Endothelial cell of umbilical vein (primary cell): ENCODE measurements at regions not wholly inside any gene's neighbourhood (a gene's known extent, or its start where the extent isn't known, plus 50 kb on each side); places are given as distances from the start of the nearest gene placed in this dataset.

Experiments used
- BruUV-seq: library from RNA; stranded (reverse); fragments of 400-500 nt; replicated peaks from 2 replicates; lab custom pipeline; 2021; lab: Mats Ljungman, UMichigan
- CTCF ChIA-PET: fragments of 300-600, 350-600 bp; sonication (Branson Sonifier 250); formaldehyde crosslinking; loops from one replicate; lab custom pipeline; 2021; ENCODE audit warnings: antibody characterized with exemption, inconsistent platforms; lab: Charles Lee
- POLR2A ChIA-PET: fragments of 300-600, 350-600 bp; sonication (Branson Sonifier 250); formaldehyde crosslinking; loops from one replicate; lab custom pipeline; 2021; ENCODE audit warnings: antibody characterized with exemption, inconsistent platforms; lab: Charles Lee
- DNase-seq: peaks from one replicate; pipeline ENCODE4 v3.0.0-alpha.2; 2011; ENCODE audit warnings: low read depth, low spot score
- FAIRE-seq: peaks from 2 replicates; lab custom pipeline; 2011; peaks lifted over from hg19 to GRCh38; lab: Jason Lieb, UNC
- H2AFZ ChIP-seq: 2 replicates; pipeline ENCODE4 v1.6.0; 2012; ENCODE audit warnings: low read depth, low read length, control low read depth, inconsistent platforms
- H3K27ac ChIP-seq: 2 replicates; pipeline ENCODE4 v1.5.1; 2011; ENCODE audit warnings: low read depth, mild to moderate bottlenecking, control low read depth, low read length, moderate library complexity; ENCODE audit not compliant: insufficient read depth
- H3K27me3 ChIP-seq, 2 experiments: 2 replicates each; pipeline versions ENCODE4 v1.6.0 to v1.6.1; 2011; ENCODE audit warnings: low read length in 2 of 2, mixed read lengths in 1 of 2; ENCODE audit not compliant: control insufficient read depth in 2 of 2, insufficient read depth in 2 of 2
- H3K36me3 ChIP-seq, 2 experiments: 2 replicates in 1 of 2; 3 replicates in 1 of 2; pipeline ENCODE4 v1.5.1; 2011; ENCODE audit warnings: low read length in 2 of 2, mild to moderate bottlenecking in 1 of 2, moderate library complexity in 1 of 2; ENCODE audit not compliant: control insufficient read depth in 2 of 2, insufficient read depth in 2 of 2; ENCODE audit errors: extremely low read depth in 1 of 2
- H3K4me1 ChIP-seq: 3 replicates; pipeline ENCODE4 v1.5.1; 2011; ENCODE audit warnings: mild to moderate bottlenecking, low read length; ENCODE audit not compliant: control insufficient read depth, insufficient read depth; ENCODE audit errors: extremely low read depth
- H3K4me2 ChIP-seq: 2 replicates; pipeline ENCODE4 v1.6.1; 2011; ENCODE audit warnings: low read length, control low read depth, mixed read lengths; ENCODE audit not compliant: insufficient read depth
- H3K4me3 ChIP-seq, 3 experiments: fragments of 200-600 bp in 1 of 3; sonication (generic), shearing (Covaris generic) in 1 of 3; replicated peaks in 1 of 3; 2 replicates each; pipeline ENCODE4 v1.5.1; 2011 to 2016; ENCODE audit warnings: control low read depth in 3 of 3, low read length in 3 of 3, mild to moderate bottlenecking in 2 of 3, inconsistent platforms in 1 of 3, low read depth in 1 of 3, moderate library complexity in 1 of 3; ENCODE audit not compliant: insufficient read depth in 1 of 3
- H3K79me2 ChIP-seq: 2 replicates; pipeline ENCODE4 v1.6.0; 2012; ENCODE audit warnings: low read length, inconsistent platforms; ENCODE audit not compliant: control insufficient read depth, insufficient read depth
- H3K9ac ChIP-seq: replicated peaks from 2 replicates; pipeline ENCODE3; 2011; ENCODE audit warnings: low read length, control low read depth; ENCODE audit not compliant: insufficient read depth; ENCODE audit errors: extremely low read depth
- H3K9me1 ChIP-seq: replicated peaks from 3 replicates; pipeline ENCODE4 v1.6.0; 2011; ENCODE audit warnings: mild to moderate bottlenecking, low read length; ENCODE audit not compliant: control insufficient read depth, insufficient read depth; ENCODE audit errors: extremely low read depth
- H3K9me3 ChIP-seq: replicated peaks from 2 replicates; pipeline ENCODE4 v1.5.1; 2012; ENCODE audit warnings: low read length, inconsistent platforms; ENCODE audit not compliant: control insufficient read depth, insufficient read depth
- H4K20me1 ChIP-seq: replicated peaks from 2 replicates; pipeline ENCODE3; 2011; ENCODE audit warnings: mild to moderate bottlenecking, low read length; ENCODE audit not compliant: control insufficient read depth, insufficient read depth; ENCODE audit errors: extremely low read depth
- CTCF ChIP-seq, 2 donors: IDR thresholded peaks; 1 replicate in 1 of 2; 2 replicates in 1 of 2; pipeline ENCODE4 v1.5.1; 2011; ENCODE audit warnings: low read length in 2 of 2, mild to moderate bottlenecking in 2 of 2, moderate library complexity in 2 of 2, control low read depth in 1 of 2, inconsistent platforms in 1 of 2, low read depth in 1 of 2; ENCODE audit not compliant: insufficient read depth in 1 of 2; ENCODE audit errors: extremely low read depth in 1 of 2
- EZH2 ChIP-seq: IDR thresholded peaks from 2 replicates; pipeline ENCODE4 v1.6.1; 2012; ENCODE audit warnings: borderline replicate concordance, low read depth, mild to moderate bottlenecking, moderate library complexity, low read length, inconsistent platforms; ENCODE audit not compliant: severe bottlenecking
- FOS ChIP-seq: IDR thresholded peaks from 2 replicates; pipeline ENCODE4 v1.6.1; 2011; ENCODE audit warnings: mild to moderate bottlenecking, low read length, moderate library complexity, borderline replicate concordance; ENCODE audit not compliant: insufficient read depth
- GATA2 ChIP-seq: IDR thresholded peaks from 2 replicates; pipeline ENCODE4 v1.7.0; 2011; ENCODE audit warnings: low read depth, mild to moderate bottlenecking, moderate library complexity, mixed read lengths, low read length; ENCODE audit not compliant: insufficient read length, insufficient read depth
- JUN ChIP-seq: IDR thresholded peaks from 2 replicates; pipeline ENCODE4 v1.6.1; 2011; ENCODE audit warnings: borderline replicate concordance, low read depth; ENCODE audit not compliant: insufficient read length, insufficient read depth
- MAX ChIP-seq: IDR thresholded peaks from 2 replicates; pipeline ENCODE4 v1.6.1; 2011; ENCODE audit not compliant: insufficient read depth, insufficient read length
- MYC ChIP-seq: IDR thresholded peaks from one replicate; pipeline ENCODE4 v1.6.1; 2011; ENCODE audit warnings: mild to moderate bottlenecking, low read depth, low read length
- POLR2A ChIP-seq: IDR thresholded peaks from 2 replicates; pipeline ENCODE4 v1.6.1; 2012; ENCODE audit warnings: low read depth, mild to moderate bottlenecking, control low read depth, low read length
- POLR2AphosphoS5 ChIP-seq: IDR thresholded peaks from 2 replicates; pipeline ENCODE4 v1.6.1; 2012; ENCODE audit warnings: low read depth, mild to moderate bottlenecking, control low read depth, low read length, moderate library complexity; ENCODE audit not compliant: insufficient read depth
- dilution Hi-C: fragments of 300-500 bp; cut with MboI; formaldehyde crosslinking; loops from one replicate; pipeline ENCODE4 v1.15.0; 2019; ENCODE audit warnings: low sequenced_read_pairs; ENCODE audit not compliant: extremely low pct_ligation_motif_present
- intact Hi-C: fragments of 100-400 bp; cut with micrococcal nuclease; formaldehyde crosslinking; loops from one replicate; pipeline ENCODE4 v1.10.0; 2022

- Histone ChIP-seq H3K9me1 (no peaks in the 10 kb centered on the region), H2AFZ (no peak overlapping the region), H3K27ac (no peak overlapping the region), H3K36me3 (no peaks in the 10 kb centered on the region), H3K4me3 (no peak overlapping the region), H3K4me2 (no peak overlapping the region), H3K9ac (no peak overlapping the region), H3K79me2 (no peaks in the 10 kb centered on the region), H3K4me1 (no peaks in the 10 kb centered on the region), H4K20me1 (no peaks in the 10 kb centered on the region), H3K27me3 (peaks cover 0 to 2% of the 10 kb centered on the region in 2 experiments), H3K9me3 (no peaks in the 10 kb centered on the region)
- no TSS peak for BruUV-seq
- ChIA-PET CTCF (no interaction called here), POLR2A (no interaction called here)
- dilution Hi-C loops (no loop called here), intact Hi-C loops (no loop called here)
- no peak for TF ChIP-seq EZH2
- TF ChIP-seq GATA2: no peak
- TF ChIP-seq MYC: no peak
- no peak for TF ChIP-seq FOS
- TF ChIP-seq JUN: no peak
- no peak for TF ChIP-seq MAX
- TF ChIP-seq CTCF (IDR thresholded peaks at IDR 0.05; ENCODE audit: extremely low read depth in 1 of 2, insufficient read depth in 1 of 2, low read depth in 1 of 2, low read length in 2 of 2): no peak
- TF ChIP-seq POLR2AphosphoS5: no peak
- no peak for TF ChIP-seq POLR2A
- FAIRE-seq (no peak), DNase-seq (no peak)
These were observed 483.9 kb downstream of the KDM4C start for GRCh38 chr9:7241694-7242093.
